ENCODE measurements at regions not wholly inside any gene's neighbourhood (a gene's known extent, or its start where the extent isn't known, plus 50 kb on each side); places are given as distances from the start of the nearest gene placed in this dataset.

GRCh38 chr12:91333966-91334365 lies 151.3 kb upstream of the DCN start:
- Histone ChIP-seq H3K79me2 (ENCODE audit: control insufficient read depth, insufficient read depth, low read length) (no peaks in the 10 kb centered on the region), H3K4me2 (replicated peaks; ENCODE audit: low read depth, low read length, poor library complexity, severe bottlenecking) (no peak overlapping the region), H3K9ac (ENCODE audit: low read length) (no peak overlapping the region), H3K4me3 (ENCODE audit: control extremely low read depth in 1 of 5, extremely low read depth in 1 of 5, insufficient read depth in 1 of 5, low read depth in 2 of 5, low read length in 4 of 5) (no peak overlapping the region), H3K9me3 (ENCODE audit: control extremely low read depth in 1 of 3, control insufficient read depth in 2 of 3, insufficient read depth in 1 of 3, low read length in 2 of 3) (no peaks in the 10 kb centered on the region), H3K36me3 (replicated peaks in 1 of 2; ENCODE audit: control extremely low read depth in 1 of 2, control insufficient read depth in 1 of 2, extremely low read depth in 1 of 2, insufficient read depth in 2 of 2, low read length in 1 of 2) (no peaks in the 10 kb centered on the region), H3K4me1 (ENCODE audit: control insufficient read depth in 2 of 2, insufficient read depth in 2 of 2, low read length in 2 of 2) (no peaks in the 10 kb centered on the region), H4K20me1 (ENCODE audit: control insufficient read depth, insufficient read depth, low read length, poor library complexity, severe bottlenecking) (no peaks in the 10 kb centered on the region), H2AFZ (ENCODE audit: insufficient read depth, low read depth, low read length, poor library complexity, severe bottlenecking) (no peak overlapping the region), H3K27ac (ENCODE audit: low read length in 2 of 2) (no peak overlapping the region), H3K27me3 (replicated peaks in 1 of 4; ENCODE audit: control extremely low read depth in 1 of 4, control insufficient read depth in 3 of 4, insufficient read depth in 4 of 4, low read length in 3 of 4) (no peaks in the 10 kb centered on the region)
- ATAC-seq (ENCODE audit: low read depth) (no peak), DNase-seq (no peak)
- Mint-ChIP-seq H3K9me3 (ENCODE audit: insufficient read depth) (no peaks in the 10 kb centered on the region), H3K4me1 (no peaks in the 10 kb centered on the region), H3K4me3 (no peak overlapping the region), H3K27me3 (peaks cover 9% of the 10 kb centered on the region), H3K27ac (no peak overlapping the region)
- CTCF ChIA-PET = no interaction called here
- POLR2A ChIA-PET = no interaction called here
- intact Hi-C loops (cut with micrococcal nuclease) = no loop called here
- TF ChIP-seq EZH2 (IDR thresholded peaks at IDR 0.05; ENCODE audit: borderline replicate concordance, insufficient read depth, low read depth, low read length, poor library complexity, severe bottlenecking) = no peak
- no peak for TF ChIP-seq CTCF (IDR thresholded peaks at IDR 0.05)

GRCh38 chr12:91332302-91332701 lies 149.7 kb upstream of the DCN start:
- Histone ChIP-seq H3K27me3 (replicated peaks in 1 of 4; ENCODE audit: control extremely low read depth in 1 of 4, control insufficient read depth in 3 of 4, insufficient read depth in 4 of 4, low read length in 3 of 4) (no peaks in the 10 kb centered on the region), H4K20me1 (ENCODE audit: control insufficient read depth, insufficient read depth, low read length, poor library complexity, severe bottlenecking) (no peaks in the 10 kb centered on the region), H3K4me2 (replicated peaks; ENCODE audit: low read depth, low read length, poor library complexity, severe bottlenecking) (no peak overlapping the region), H3K27ac (ENCODE audit: low read length in 2 of 2) (no peak overlapping the region), H2AFZ (ENCODE audit: insufficient read depth, low read depth, low read length, poor library complexity, severe bottlenecking) (no peak overlapping the region), H3K36me3 (replicated peaks in 1 of 2; ENCODE audit: control extremely low read depth in 1 of 2, control insufficient read depth in 1 of 2, extremely low read depth in 1 of 2, insufficient read depth in 2 of 2, low read length in 1 of 2) (no peaks in the 10 kb centered on the region), H3K4me1 (ENCODE audit: control insufficient read depth in 2 of 2, insufficient read depth in 2 of 2, low read length in 2 of 2) (no peaks in the 10 kb centered on the region), H3K79me2 (ENCODE audit: control insufficient read depth, insufficient read depth, low read length) (no peaks in the 10 kb centered on the region), H3K9me3 (ENCODE audit: control extremely low read depth in 1 of 3, control insufficient read depth in 2 of 3, insufficient read depth in 1 of 3, low read length in 2 of 3) (no peaks in the 10 kb centered on the region), H3K4me3 (ENCODE audit: control extremely low read depth in 1 of 5, extremely low read depth in 1 of 5, insufficient read depth in 1 of 5, low read depth in 2 of 5, low read length in 4 of 5) (no peak overlapping the region), H3K9ac (ENCODE audit: low read length) (no peak overlapping the region)
- intact Hi-C loops (cut with micrococcal nuclease) = no loop called here
- CTCF ChIA-PET = no interaction called here
- POLR2A ChIA-PET = no interaction called here
- WGBS (ENCODE audit: insufficient coverage) = no CpG with 5 or more reads among the region's 1 CpG
- no peak overlapping the region for H3K27ac Mint-ChIP-seq
- TF ChIP-seq EZH2 (IDR thresholded peaks at IDR 0.05; ENCODE audit: borderline replicate concordance, insufficient read depth, low read depth, low read length, poor library complexity, severe bottlenecking) = no peak
- no peak for TF ChIP-seq CTCF (IDR thresholded peaks at IDR 0.05)
- ATAC-seq (ENCODE audit: low read depth) (no peak), DNase-seq (no peak)
- no peak overlapping the region for H3K4me3 Mint-ChIP-seq
- H3K9me3 Mint-ChIP-seq (ENCODE audit: insufficient read depth) = no peaks in the 10 kb centered on the region
- H3K4me1 Mint-ChIP-seq = no peaks in the 10 kb centered on the region
- peaks cover 8% of the 10 kb centered on the region for H3K27me3 Mint-ChIP-seq
